Thyroid gland (tissue), 4 donors: ENCODE measurements at regions not wholly inside any gene's neighbourhood (a gene's known extent, or its start where the extent isn't known, plus 50 kb on each side); places are given as distances from the start of the nearest gene placed in this dataset.

Source experiments
- DNase-seq, 2 donors: peaks; one replicate each; pipeline ENCODE4 v3.0.0-alpha.2; 2019
- H3K27ac ChIP-seq, 3 donors: fragments of 200-600 bp; sonication (generic); 1 replicate in 2 of 3; 2 replicates in 1 of 3; pipeline ENCODE4 v1.5.1; 2016 to 2019; ENCODE audit warnings: mild to moderate bottlenecking in 1 of 3, moderate library complexity in 1 of 3
- H3K27me3 ChIP-seq: fragments of 200-600 bp; sonication (generic); one replicate; pipeline ENCODE4 v1.5.1; 2019
- H3K36me3 ChIP-seq, 2 donors: fragments of 200-600 bp; sonication (generic); one replicate each; pipeline ENCODE4 v1.5.1; 2016 to 2019
- H3K4me1 ChIP-seq, 2 donors: fragments of 200-600 bp; sonication (generic); one replicate each; pipeline ENCODE4 v1.5.1; 2017 to 2019
- H3K4me3 ChIP-seq, 3 donors: fragments of 200-600 bp; sonication (generic); replicated peaks in 1 of 3; 1 replicate in 2 of 3; 2 replicates in 1 of 3; pipeline ENCODE4 v1.5.1; 2016; ENCODE audit warnings: mild to moderate bottlenecking in 1 of 3
- H3K9me3 ChIP-seq: fragments of 200-600 bp; sonication (generic); one replicate; pipeline ENCODE4 v1.5.1; 2017
- POLR2A ChIP-seq, 2 donors: fragments of 450-650 bp; IDR thresholded peaks; one replicate each; pipeline ENCODE4 v1.6.1; 2017; ENCODE audit warnings: antibody characterized with exemption in 2 of 2, mild to moderate bottlenecking in 2 of 2, moderate library complexity in 1 of 2
- WGBS, 2 donors: methylation state at CpG; one replicate each; pipeline ENCODE4 v1.1.5; 2017; 5-methylcytosine and 5-hydroxymethylcytosine counted together
- intact Hi-C: fragments of 100-400 bp; cut with DNase I; formaldehyde crosslinking; loops from one replicate; pipeline ENCODE4 v1.15.1; 2023
- TF ChIP-seq, protein P1 (sequence below), 6 experiments: fragments of 200-600 bp in 3 of 6; fragments of 450-650 bp in 3 of 6; sonication (generic) in 3 of 6; IDR thresholded peaks; one replicate each; pipeline ENCODE4 v1.5.1; 2016 to 2019; ENCODE audit warnings: antibody characterized with exemption in 6 of 6, mild to moderate bottlenecking in 2 of 6, inconsistent platforms in 1 of 6, moderate library complexity in 1 of 6

DNA sequence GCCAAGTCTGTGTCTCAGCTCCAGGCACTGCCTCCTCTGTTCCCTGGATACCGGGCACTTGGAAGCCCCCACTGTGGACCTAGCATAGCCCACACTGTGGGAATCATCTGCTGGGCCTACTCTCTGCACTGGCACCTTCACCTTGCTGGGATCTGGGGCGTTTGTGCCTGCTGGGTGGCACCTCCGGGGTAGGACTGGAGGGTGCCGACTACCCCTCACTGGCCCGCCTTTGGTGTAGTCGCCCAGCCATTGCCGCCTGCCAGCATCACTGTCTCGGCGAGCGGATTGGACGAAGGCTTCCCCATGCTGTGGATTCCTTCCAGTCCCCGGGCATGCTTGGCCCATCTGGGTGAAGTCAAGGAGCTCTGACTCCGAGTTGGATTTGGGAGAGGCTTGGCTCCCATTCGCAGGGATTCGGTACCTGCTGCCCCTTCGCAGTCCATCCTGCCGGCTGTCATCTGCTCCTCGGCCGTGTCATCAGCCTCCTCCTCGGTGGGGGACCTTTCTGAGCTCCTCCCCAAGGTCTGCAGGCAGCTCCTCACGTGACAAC lies 180.6 kb upstream of the HDAC4 start:
- H3K27me3 ChIP-seq, result no peaks in the 10 kb centered on the region
- no peaks in the 10 kb centered on the region for H3K36me3 ChIP-seq
- intact Hi-C loops, result no loop called here
- no peak overlapping the region for H3K27ac ChIP-seq
- TF ChIP-seq POLR2A (IDR thresholded peaks at IDR 0.05), result no peak
- TF ChIP-seq, protein P1, sequence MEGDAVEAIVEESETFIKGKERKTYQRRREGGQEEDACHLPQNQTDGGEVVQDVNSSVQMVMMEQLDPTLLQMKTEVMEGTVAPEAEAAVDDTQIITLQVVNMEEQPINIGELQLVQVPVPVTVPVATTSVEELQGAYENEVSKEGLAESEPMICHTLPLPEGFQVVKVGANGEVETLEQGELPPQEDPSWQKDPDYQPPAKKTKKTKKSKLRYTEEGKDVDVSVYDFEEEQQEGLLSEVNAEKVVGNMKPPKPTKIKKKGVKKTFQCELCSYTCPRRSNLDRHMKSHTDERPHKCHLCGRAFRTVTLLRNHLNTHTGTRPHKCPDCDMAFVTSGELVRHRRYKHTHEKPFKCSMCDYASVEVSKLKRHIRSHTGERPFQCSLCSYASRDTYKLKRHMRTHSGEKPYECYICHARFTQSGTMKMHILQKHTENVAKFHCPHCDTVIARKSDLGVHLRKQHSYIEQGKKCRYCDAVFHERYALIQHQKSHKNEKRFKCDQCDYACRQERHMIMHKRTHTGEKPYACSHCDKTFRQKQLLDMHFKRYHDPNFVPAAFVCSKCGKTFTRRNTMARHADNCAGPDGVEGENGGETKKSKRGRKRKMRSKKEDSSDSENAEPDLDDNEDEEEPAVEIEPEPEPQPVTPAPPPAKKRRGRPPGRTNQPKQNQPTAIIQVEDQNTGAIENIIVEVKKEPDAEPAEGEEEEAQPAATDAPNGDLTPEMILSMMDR (IDR thresholded peaks at IDR 0.05), result no peak
- WGBS, 2 donors, result 78 to 90% methylated on average over 7 to 13 of the region's 21 CpGs
- no peak overlapping the region for H3K4me3 ChIP-seq
- H3K4me1 ChIP-seq, result no peaks in the 10 kb centered on the region
- DNase-seq, result no peak
- no peaks in the 10 kb centered on the region for H3K9me3 ChIP-seq

DNA sequence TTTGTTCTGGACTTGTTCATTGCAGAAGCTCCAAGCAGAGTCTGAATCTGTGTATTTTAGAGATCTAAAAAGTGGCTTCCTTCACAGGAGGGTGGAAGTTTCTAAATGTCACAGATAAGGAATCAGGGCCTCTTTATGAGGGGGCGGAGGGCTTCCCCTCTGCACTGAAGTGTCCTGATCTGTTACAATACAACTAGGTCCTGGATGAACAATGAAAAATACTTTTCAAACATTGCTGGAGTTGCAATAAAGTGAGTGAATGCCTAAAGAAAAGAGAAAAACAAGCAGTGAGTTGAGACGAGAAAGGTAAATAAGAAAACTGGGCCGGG lies 179.3 kb upstream of the HDAC4 start:
- H3K4me1 ChIP-seq, result no peaks in the 10 kb centered on the region
- H3K9me3 ChIP-seq, result no peaks in the 10 kb centered on the region
- TF ChIP-seq POLR2A (IDR thresholded peaks at IDR 0.05), result no peak
- TF ChIP-seq, protein P1 (IDR thresholded peaks at IDR 0.05), result no peak
- no peaks in the 10 kb centered on the region for H3K27me3 ChIP-seq
- no peak overlapping the region for H3K27ac ChIP-seq
- no peak overlapping the region for H3K4me3 ChIP-seq
- intact Hi-C loops, result no loop called here
- DNase-seq, result no peak
- no peaks in the 10 kb centered on the region for H3K36me3 ChIP-seq
- WGBS, 2 donors, result 95 to 97% methylated on average over 3 of the region's 3 CpGs

DNA sequence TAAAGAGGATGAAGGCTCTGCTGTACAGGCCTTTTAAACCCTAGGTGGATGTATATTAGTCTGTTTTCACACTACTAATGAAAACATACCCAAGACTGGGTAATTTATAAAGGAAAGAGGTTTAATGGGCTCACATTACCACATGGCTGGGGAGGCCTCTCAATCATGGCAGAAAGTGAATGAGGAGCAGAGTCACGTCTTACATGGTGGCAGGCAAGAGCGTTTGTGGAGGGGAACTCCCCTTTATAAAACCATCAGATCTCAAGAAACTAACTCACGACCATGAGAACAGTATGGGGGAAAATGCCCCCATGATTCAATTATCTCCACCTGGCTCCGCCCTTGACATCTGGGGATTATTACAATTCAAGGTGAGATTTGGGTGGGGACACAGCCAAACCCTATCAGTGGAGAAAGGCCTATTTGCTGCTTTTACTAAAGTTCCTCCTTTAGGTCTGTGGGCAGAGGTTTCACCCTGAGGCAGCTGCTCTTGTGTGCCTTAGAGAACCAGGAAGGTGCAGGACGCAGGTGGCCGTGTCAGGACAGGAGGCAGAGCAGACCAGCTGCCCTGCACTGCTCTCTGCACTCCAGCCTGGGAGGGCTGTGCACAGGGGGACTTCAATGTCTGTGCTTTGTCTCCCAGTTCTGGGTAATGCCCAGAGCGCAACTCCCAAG lies 178.8 kb upstream of the HDAC4 start:
- Histone ChIP-seq H3K4me3 (no peak overlapping the region), H3K27me3 (no peaks in the 10 kb centered on the region), H3K27ac (no peak overlapping the region), H3K36me3 (no peaks in the 10 kb centered on the region), H3K4me1 (peaks cover 0 to 1% of the 10 kb centered on the region in 2 donors), H3K9me3 (no peaks in the 10 kb centered on the region)
- 85 to 89% methylated on average over 6 to 7 of the region's 7 CpGs for WGBS, 2 donors
- DNase-seq, result no peak
- intact Hi-C loops, result no loop called here
- TF ChIP-seq, protein P1 (IDR thresholded peaks at IDR 0.05), result no peak
- no peak for TF ChIP-seq POLR2A (IDR thresholded peaks at IDR 0.05)

DNA sequence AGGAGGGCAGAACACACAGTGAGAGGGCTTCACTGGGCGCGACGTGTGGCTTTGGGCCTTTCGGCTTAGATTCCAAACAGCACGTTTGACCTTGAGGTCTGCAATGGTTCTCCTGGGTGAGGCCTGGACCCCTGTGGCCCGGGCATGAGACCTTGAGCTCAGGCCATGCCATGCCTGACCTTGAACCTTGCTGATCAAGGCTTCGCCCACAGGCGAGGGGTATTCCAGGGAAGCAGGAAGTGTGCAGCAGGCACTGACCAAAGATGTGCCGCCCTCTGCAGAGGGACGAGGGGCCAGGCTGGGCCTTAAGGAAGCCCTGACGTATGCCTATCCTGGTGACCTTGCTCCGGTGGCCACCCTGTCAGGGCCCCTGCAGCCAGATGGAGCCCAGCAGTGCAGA lies 178.3 kb upstream of the HDAC4 start:
- peaks cover 0 to 4% of the 10 kb centered on the region in 2 donors for H3K4me1 ChIP-seq
- H3K27ac ChIP-seq, result no peak overlapping the region
- H3K27me3 ChIP-seq, result no peaks in the 10 kb centered on the region
- H3K9me3 ChIP-seq, result no peaks in the 10 kb centered on the region
- intact Hi-C loops, result no loop called here
- DNase-seq, result no peak
- H3K36me3 ChIP-seq, result no peaks in the 10 kb centered on the region
- WGBS, 2 donors, result 71 to 90% methylated on average over 9 to 12 of the region's 12 CpGs
- H3K4me3 ChIP-seq, result no peak overlapping the region
- TF ChIP-seq, protein P1 (IDR thresholded peaks at IDR 0.05), result no peak
- no peak for TF ChIP-seq POLR2A (IDR thresholded peaks at IDR 0.05)

DNA sequence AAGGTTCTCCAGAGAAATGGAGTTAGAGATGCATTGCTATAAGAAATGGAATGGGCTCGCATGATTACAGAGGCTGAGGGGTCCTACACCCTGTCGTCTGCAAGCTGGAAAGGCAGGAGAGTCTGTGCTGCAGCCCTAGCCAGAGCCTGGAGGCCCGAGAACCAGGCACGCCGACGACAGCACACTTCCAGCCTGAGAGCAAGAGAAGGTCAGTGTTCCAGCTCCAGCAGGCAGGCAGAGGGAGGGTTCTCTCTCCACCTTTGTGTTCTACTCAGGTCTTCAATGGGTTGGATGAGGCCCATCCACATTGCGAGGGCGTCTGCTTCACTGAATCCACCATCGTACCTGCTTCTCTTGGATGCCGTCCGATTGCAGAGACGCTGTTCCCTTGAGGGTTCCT lies 177.6 kb upstream of the HDAC4 start:
- Histone ChIP-seq H3K27me3 (no peaks in the 10 kb centered on the region), H3K4me3 (no peak overlapping the region), H3K27ac (no peak overlapping the region), H3K9me3 (no peaks in the 10 kb centered on the region), H3K36me3 (no peaks in the 10 kb centered on the region), H3K4me1 (peaks cover 0 to 4% of the 10 kb centered on the region in 2 donors)
- intact Hi-C loops, result no loop called here
- DNase-seq, result no peak
- TF ChIP-seq POLR2A (IDR thresholded peaks at IDR 0.05), result no peak
- TF ChIP-seq, protein P1 (IDR thresholded peaks at IDR 0.05), result no peak
- 82 to 88% methylated on average over 12 of the region's 12 CpGs for WGBS, 2 donors
